Chondrocyte (in vitro differentiated cells): ENCODE measurements at regions not wholly inside any gene's neighbourhood (a gene's known extent, or its start where the extent isn't known, plus 50 kb on each side); places are given as distances from the start of the nearest gene placed in this dataset.

Experiments used
- DNase-seq: peaks from one replicate; pipeline ENCODE4 v3.0.0; 2021; ENCODE audit warnings: mixed read lengths, low spot score
- H3K27ac Mint-ChIP-seq: one replicate; pipeline ENCODE4 v1.8.0; 2021; ENCODE audit warnings: mild to moderate bottlenecking, moderate library complexity, mixed read lengths; ENCODE audit not compliant: unreplicated experiment
- H3K27me3 Mint-ChIP-seq: 2 replicates; pipeline ENCODE4 v1.8.0; 2021; ENCODE audit warnings: low read depth, mixed read lengths
- H3K36me3 Mint-ChIP-seq: 2 replicates; pipeline ENCODE4 v1.8.0; 2021; ENCODE audit warnings: low read depth, mixed read lengths
- H3K4me1 Mint-ChIP-seq: 2 replicates; pipeline ENCODE4 v1.8.0; 2021; ENCODE audit warnings: low read depth, mild to moderate bottlenecking, mixed read lengths
- H3K4me3 Mint-ChIP-seq: one replicate; pipeline ENCODE4 v1.8.0; 2021; ENCODE audit warnings: mild to moderate bottlenecking, moderate library complexity, mixed read lengths; ENCODE audit not compliant: unreplicated experiment
- H3K9me3 Mint-ChIP-seq: 2 replicates; pipeline ENCODE4 v1.8.0; 2021; ENCODE audit warnings: low read depth, mixed read lengths
- TF ChIP-seq, protein P1 (sequence below): fragments of 200-600 bp; sonication (generic); IDR thresholded peaks from 2 replicates; pipeline ENCODE4 v1.5.0; 2021; ENCODE audit warnings: antibody characterized with exemption, mild to moderate bottlenecking, moderate library complexity

DNA sequence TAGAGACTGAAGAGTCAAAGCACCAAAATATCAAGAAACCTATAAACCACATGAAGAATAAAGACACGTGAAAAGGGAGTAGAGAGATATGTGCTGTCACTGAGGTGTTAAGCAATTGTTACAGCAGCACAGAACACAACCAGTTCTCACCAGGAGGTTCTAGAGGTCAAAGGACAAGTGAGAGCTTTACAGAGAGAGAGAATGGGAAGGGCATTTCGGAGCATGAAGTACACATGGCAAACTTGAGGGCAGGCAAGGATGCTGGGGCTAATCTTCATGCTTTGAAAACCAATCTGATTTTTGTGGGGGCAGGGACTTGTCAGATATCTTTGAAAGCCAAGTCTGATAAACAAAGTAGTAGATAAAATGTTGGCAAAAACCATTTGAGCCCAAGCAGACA lies 142.3 kb upstream of the NRSN1 start:
- TF ChIP-seq, protein P1, sequence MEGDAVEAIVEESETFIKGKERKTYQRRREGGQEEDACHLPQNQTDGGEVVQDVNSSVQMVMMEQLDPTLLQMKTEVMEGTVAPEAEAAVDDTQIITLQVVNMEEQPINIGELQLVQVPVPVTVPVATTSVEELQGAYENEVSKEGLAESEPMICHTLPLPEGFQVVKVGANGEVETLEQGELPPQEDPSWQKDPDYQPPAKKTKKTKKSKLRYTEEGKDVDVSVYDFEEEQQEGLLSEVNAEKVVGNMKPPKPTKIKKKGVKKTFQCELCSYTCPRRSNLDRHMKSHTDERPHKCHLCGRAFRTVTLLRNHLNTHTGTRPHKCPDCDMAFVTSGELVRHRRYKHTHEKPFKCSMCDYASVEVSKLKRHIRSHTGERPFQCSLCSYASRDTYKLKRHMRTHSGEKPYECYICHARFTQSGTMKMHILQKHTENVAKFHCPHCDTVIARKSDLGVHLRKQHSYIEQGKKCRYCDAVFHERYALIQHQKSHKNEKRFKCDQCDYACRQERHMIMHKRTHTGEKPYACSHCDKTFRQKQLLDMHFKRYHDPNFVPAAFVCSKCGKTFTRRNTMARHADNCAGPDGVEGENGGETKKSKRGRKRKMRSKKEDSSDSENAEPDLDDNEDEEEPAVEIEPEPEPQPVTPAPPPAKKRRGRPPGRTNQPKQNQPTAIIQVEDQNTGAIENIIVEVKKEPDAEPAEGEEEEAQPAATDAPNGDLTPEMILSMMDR = no peak
- no peak for DNase-seq
- no peak overlapping the region for H3K27ac Mint-ChIP-seq
- no peak overlapping the region for H3K4me3 Mint-ChIP-seq
- H3K9me3 Mint-ChIP-seq = peaks cover 3% of the 10 kb centered on the region
- no peaks in the 10 kb centered on the region for H3K27me3 Mint-ChIP-seq
- peaks cover 3% of the 10 kb centered on the region for H3K4me1 Mint-ChIP-seq
- H3K36me3 Mint-ChIP-seq = no peaks in the 10 kb centered on the region

DNA sequence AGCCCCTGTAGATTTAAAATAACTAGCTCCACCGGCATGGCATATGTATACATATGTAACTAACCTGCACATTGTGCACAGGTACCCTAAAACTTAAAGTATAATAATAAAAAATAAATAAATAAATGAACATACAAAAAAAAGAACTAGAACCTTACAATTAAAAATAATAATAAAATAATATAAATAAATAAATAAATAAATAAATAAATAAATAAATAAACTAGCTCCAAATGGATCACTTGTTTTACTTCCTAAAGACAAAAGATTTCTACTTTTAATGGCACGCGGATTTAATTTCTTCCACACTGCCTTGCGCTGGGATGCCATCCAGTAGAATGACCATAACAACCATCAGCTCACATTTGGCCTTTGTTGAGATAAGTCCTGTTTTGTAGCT lies 141.0 kb upstream of the NRSN1 start:
- TF ChIP-seq, protein P1 = no peak
- H3K27me3 Mint-ChIP-seq = no peaks in the 10 kb centered on the region
- H3K9me3 Mint-ChIP-seq = peaks cover 3% of the 10 kb centered on the region
- no peaks in the 10 kb centered on the region for H3K36me3 Mint-ChIP-seq
- no peak overlapping the region for H3K4me3 Mint-ChIP-seq
- peaks cover 3% of the 10 kb centered on the region for H3K4me1 Mint-ChIP-seq
- no peak overlapping the region for H3K27ac Mint-ChIP-seq
- no peak for DNase-seq

DNA sequence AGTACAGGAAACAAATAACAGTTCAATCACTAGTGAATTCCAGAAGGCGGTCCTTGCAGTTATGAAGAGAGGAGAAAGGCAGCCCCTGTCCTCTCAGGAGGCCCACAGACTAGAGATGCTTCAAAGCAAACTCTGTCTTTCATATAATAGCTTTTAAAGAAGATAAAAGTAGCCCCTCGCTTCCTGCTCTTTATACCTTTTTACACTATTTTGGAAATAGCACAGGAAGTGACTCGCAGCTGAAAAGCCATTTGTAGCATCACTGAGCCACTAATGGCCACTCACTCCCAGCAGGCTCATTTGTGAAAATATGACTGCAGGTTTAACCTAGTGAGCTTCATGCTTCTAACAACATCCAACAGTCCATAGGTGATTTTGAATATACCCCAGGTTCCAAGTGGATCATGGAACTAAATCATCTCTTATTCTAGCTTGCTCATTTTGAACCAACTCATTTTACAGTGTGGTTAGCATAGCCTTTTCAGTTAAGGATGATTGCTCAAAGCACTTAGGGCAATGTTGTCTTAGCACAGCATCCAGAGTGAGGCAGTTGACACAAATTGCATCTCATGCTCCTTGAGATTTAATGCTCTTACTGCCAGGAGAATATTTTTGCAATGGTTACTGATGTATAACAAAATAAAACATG lies 136.0 kb upstream of the NRSN1 start:
- Mint-ChIP-seq H3K4me1 (no peaks in the 10 kb centered on the region), H3K27me3 (no peaks in the 10 kb centered on the region), H3K9me3 (peaks cover 10% of the 10 kb centered on the region), H3K36me3 (no peaks in the 10 kb centered on the region), H3K27ac (no peak overlapping the region), H3K4me3 (no peak overlapping the region)
- TF ChIP-seq, protein P1 = no peak
- DNase-seq = no peak

DNA sequence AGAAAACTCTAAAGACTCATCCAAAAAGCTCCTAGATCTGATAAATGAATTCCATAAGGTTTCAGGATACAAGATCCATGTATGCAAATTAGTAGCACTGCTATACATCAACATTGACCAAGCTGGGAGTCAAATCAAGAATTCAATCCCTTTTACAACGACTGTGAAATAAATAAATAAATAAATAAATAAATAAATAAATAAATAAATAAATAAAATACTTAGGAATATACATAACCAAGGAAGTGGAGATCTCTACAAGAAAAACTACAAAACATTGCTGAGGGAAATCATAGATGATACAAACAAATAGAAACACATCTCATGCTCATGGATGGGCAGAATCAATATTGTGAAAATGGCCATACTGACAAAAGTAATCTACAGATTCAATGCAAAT lies 132.0 kb upstream of the NRSN1 start:
- no peak overlapping the region for H3K27ac Mint-ChIP-seq
- H3K4me1 Mint-ChIP-seq = no peaks in the 10 kb centered on the region
- no peak for DNase-seq
- H3K9me3 Mint-ChIP-seq = peaks cover 13% of the 10 kb centered on the region
- H3K36me3 Mint-ChIP-seq = no peaks in the 10 kb centered on the region
- no peaks in the 10 kb centered on the region for H3K27me3 Mint-ChIP-seq
- H3K4me3 Mint-ChIP-seq = no peak overlapping the region
- TF ChIP-seq, protein P1 = no peak

DNA sequence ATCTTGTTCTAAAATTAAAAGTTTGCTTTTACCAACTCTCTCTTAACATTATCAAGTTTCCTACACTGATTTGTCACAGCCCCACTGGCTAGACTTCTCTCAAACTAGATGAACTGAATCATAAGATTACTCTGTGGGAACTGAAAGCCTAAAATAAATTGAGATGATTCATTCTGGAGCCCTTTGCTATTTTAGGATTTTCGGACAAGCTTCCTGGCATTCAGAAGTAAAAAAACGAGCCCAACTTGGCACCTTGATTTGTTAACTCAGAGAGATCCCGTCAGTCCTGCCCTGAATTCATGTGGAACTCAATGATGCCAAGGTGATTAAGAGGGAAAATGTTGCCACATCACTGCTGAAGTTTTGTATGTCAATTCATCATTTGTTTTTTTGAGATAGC lies 122.0 kb upstream of the NRSN1 start:
- H3K4me1 Mint-ChIP-seq = peaks cover 25% of the 10 kb centered on the region
- no peaks in the 10 kb centered on the region for H3K9me3 Mint-ChIP-seq
- no peaks in the 10 kb centered on the region for H3K36me3 Mint-ChIP-seq
- TF ChIP-seq, protein P1 = no peak
- H3K4me3 Mint-ChIP-seq = no peak overlapping the region
- no peak for DNase-seq
- peak overlapping the region; percentile 79 for H3K27ac Mint-ChIP-seq
- no peaks in the 10 kb centered on the region for H3K27me3 Mint-ChIP-seq
